ENCODE measurements at regions not wholly inside any gene's neighbourhood (a gene's known extent, or its start where the extent isn't known, plus 50 kb on each side); places are given as distances from the start of the nearest gene placed in this dataset.

- TF ChIP-seq CTCF (IDR thresholded peaks at IDR 0.05), result no peak
- no peak for TF ChIP-seq POLR2A (IDR thresholded peaks at IDR 0.05)
Measured at GRCh38 chrX:121179972-121180371, 132.6 kb downstream of the GLUD2 start.

Data from thyroid gland (tissue), 4 donors.